Muscle of leg (tissue), 3 donors: ENCODE measurements at regions not wholly inside any gene's neighbourhood (a gene's known extent, or its start where the extent isn't known, plus 50 kb on each side); places are given as distances from the start of the nearest gene placed in this dataset.

Experiments used
- DNase-seq: peaks from one replicate; pipeline ENCODE4 v3.0.0; 2013
- H3K27ac ChIP-seq: one replicate; pipeline ENCODE4 v1.5.1; 2013; ENCODE audit warnings: mild to moderate bottlenecking, low read length, control low read depth
- H3K27me3 ChIP-seq: one replicate; pipeline ENCODE4 v1.6.1; 2013; ENCODE audit warnings: low read length; ENCODE audit not compliant: control insufficient read depth, insufficient read depth
- H3K36me3 ChIP-seq: one replicate; pipeline ENCODE4 v1.6.1; 2013; ENCODE audit warnings: low read length; ENCODE audit not compliant: control insufficient read depth, insufficient read depth
- H3K4me1 ChIP-seq: one replicate; pipeline ENCODE4 v1.6.1; 2013; ENCODE audit warnings: low read length; ENCODE audit not compliant: control insufficient read depth, insufficient read depth
- H3K4me3 ChIP-seq: one replicate; pipeline ENCODE4 v1.5.1; 2013; ENCODE audit warnings: low read length, control low read depth
- H3K9me3 ChIP-seq: replicated peaks from 2 replicates; pipeline ENCODE4 v1.6.1; 2013; ENCODE audit warnings: low read depth, low read length; ENCODE audit not compliant: control insufficient read depth
- WGBS: methylation state at CpG from one replicate; pipeline ENCODE4 v1.1.5; 2013; ENCODE audit warnings: missing lambda C conversion rate; ENCODE audit not compliant: insufficient coverage; 5-methylcytosine and 5-hydroxymethylcytosine counted together

DNA sequence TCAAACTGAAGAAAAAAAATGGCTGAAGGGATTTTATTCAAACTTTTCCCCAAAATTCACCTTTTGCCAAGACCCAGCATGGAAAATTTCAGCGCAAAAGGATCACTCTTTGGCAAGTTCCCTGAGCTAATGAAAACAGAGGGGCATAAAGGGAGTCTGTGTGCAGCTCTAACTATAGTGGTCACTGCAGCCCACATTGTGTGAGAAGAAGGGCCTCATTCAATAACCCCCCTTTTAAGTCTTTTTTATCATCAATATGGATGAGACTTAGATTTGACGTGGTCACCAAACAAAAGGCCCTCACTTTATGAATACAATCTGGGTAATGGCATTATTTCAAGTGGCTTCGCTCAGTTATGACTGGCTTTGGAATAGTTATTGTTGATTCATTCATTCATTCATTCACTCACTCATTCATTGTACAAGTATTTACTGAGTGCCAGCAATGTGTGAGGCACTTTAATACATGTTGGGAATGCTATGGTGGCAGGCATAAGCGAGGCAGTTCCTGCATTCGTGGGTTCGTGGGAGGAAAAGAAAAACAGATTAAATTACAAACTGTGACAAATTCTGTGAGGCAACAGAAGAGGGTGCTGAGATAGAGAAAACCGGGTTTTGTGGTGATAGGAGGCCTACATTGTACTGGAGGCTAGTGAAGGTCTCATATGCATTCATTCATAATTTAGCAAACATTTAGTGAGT, 145.7 kb upstream of the KLF4 start:
- Histone ChIP-seq H3K36me3 (no peaks in the 10 kb centered on the region), H3K27ac (no peak overlapping the region), H3K27me3 (no peaks in the 10 kb centered on the region), H3K9me3 (no peaks in the 10 kb centered on the region), H3K4me3 (no peak overlapping the region), H3K4me1 (peaks cover 53% of the 10 kb centered on the region)
- peak; percentile 61 for DNase-seq
- WGBS: 45% methylated on average over 3 of the region's 7 CpGs

DNA sequence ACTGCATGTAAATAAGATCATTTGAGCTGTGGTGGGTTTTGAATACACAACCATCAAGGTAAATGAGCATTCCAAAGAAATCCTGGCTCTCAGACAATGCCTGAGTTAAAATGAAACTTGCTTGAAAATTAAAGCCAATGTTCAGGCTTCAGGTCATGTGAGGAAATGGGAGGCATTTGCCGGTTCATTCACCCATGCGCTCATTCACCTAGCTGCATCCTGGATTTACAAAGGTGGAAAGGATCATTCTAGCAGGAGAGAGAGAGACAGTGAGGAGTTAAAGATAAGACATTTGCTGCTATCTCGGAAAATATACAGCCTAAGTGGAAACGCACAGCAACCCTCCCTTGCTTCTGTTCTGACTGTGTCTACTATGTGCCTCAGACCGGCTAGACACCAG, 143.8 kb upstream of the KLF4 start:
- Histone ChIP-seq H3K4me1 (peaks cover 42% of the 10 kb centered on the region), H3K27me3 (no peaks in the 10 kb centered on the region), H3K4me3 (no peak overlapping the region), H3K36me3 (no peaks in the 10 kb centered on the region), H3K9me3 (no peaks in the 10 kb centered on the region), H3K27ac (peak overlapping the region; percentile 25)
- no peak for DNase-seq
- WGBS: 66% methylated on average over 3 of the region's 5 CpGs

DNA sequence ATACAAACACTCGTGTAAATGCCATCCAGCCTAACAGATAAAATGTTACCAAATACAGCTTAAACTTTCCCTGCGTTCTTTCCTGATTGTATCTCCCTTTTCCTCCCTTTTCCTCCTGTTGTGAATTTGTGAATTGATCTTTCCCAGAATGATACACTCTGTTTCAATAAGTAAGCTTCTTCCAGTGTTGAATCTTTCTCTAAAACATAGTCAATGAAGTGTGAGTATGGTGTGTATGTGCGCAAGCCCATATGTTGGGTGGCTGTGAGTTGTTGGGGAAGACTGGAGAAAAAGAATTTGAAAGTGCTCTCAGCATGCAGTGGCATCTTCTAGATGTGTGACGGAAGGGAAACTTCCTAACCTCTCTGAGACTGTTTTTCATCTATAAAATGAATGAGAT, 143.1 kb upstream of the KLF4 start:
- Histone ChIP-seq H3K27me3 (no peaks in the 10 kb centered on the region), H3K36me3 (no peaks in the 10 kb centered on the region), H3K27ac (peak overlapping the region; percentile 94), H3K4me1 (peaks cover 46% of the 10 kb centered on the region), H3K4me3 (no peak overlapping the region), H3K9me3 (no peaks in the 10 kb centered on the region)
- no peak for DNase-seq
- no CpG with 5 or more reads among the region's 4 CpGs for WGBS

DNA sequence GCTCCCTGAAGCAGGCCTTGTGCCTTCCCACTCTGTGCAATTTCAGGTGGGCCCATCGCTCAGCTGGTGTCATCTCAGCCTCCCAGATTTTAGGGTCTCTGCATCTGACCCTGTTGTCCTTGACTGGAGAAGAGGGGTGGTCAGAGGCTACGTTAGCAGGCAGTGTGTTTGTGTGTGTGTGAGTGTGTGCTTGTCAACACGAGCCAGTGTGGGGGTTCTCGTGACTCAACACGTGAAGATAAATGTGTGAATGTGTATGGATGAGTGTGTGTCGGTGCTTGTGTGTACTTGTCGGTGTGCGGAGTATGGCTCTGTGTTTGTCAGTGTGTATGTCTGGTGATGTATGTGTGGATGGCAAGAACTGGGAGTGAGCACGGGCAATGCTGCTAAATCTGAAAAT, 142.6 kb upstream of the KLF4 start:
- H3K4me3 ChIP-seq: no peak overlapping the region
- no peaks in the 10 kb centered on the region for H3K27me3 ChIP-seq
- 51% methylated on average over 7 of the region's 9 CpGs for WGBS
- H3K9me3 ChIP-seq: no peaks in the 10 kb centered on the region
- no peaks in the 10 kb centered on the region for H3K36me3 ChIP-seq
- no peak for DNase-seq
- peaks cover 46% of the 10 kb centered on the region for H3K4me1 ChIP-seq
- H3K27ac ChIP-seq: peak overlapping the region; percentile 94

DNA sequence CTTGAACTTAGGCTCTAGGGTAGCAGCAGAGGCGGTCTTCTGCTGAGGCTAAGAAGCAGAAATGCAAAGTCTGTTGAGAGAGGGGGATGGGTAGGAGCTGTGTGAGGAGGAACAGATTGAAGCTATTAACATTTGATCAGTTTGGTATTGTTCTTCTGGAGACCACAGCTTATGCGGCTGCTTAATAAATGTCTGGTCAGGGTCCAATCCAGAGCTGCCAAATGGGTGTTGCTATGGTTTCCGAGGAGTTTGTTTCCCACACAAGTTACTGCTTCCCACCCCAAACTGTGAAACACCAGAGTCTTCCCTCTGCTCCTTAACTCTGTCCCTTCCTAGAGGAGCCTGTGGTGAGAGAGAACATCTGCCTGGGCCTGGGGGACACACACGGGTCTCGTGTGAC, 142.2 kb upstream of the KLF4 start:
- no peaks in the 10 kb centered on the region for H3K36me3 ChIP-seq
- WGBS: 15% methylated on average over 3 of the region's 5 CpGs
- peaks cover 42% of the 10 kb centered on the region for H3K4me1 ChIP-seq
- peak overlapping the region; percentile 94 for H3K27ac ChIP-seq
- no peaks in the 10 kb centered on the region for H3K27me3 ChIP-seq
- H3K9me3 ChIP-seq: no peaks in the 10 kb centered on the region
- DNase-seq: peak; percentile 99
- no peak overlapping the region for H3K4me3 ChIP-seq

DNA sequence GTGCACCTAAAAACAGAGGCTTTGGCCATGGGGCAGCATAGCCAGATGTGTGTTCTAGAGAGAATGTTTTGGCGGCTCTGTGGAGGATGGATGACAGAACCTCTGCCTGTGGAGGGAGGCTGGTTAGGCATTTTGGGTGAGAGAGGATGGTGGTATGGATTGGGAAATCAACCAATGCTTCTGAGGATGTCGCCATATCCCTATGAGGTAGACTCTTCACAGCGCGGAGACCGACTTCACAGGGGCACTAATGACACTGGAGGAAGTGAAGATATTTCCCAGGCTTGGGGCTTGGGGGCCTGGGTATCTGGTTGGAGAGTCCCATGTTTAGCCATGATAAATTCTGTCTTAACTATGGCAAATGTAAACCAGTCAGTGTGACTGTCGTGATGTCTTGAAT, 140.6 kb upstream of the KLF4 start:
- Histone ChIP-seq H3K4me3 (no peak overlapping the region), H3K27me3 (no peaks in the 10 kb centered on the region), H3K4me1 (peaks cover 33% of the 10 kb centered on the region), H3K36me3 (no peaks in the 10 kb centered on the region), H3K9me3 (no peaks in the 10 kb centered on the region), H3K27ac (no peak overlapping the region)
- WGBS: 100% methylated on average over 5 of the region's 6 CpGs
- no peak for DNase-seq

DNA sequence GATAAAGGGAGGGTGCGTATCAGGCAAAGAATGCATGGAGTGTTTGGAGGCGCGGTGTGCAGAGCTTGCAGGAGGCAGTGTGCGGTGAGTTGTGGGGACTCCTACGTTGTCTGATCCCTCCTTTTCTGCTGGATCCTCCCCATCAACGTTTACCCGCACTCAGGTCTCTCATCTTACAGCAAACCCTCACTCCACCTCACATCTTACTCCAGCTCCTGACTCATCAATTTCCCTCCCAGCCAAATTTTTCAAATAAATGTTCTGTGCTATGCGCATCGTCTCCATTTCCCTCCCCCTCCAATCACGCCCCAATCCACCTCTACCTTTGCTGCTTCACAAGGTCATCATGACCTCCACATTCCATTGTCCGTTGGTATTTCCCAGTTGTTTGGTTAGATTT, 138.9 kb upstream of the KLF4 start:
- no peak overlapping the region for H3K27ac ChIP-seq
- DNase-seq: no peak
- WGBS: 82% methylated on average over 7 of the region's 11 CpGs
- H3K4me3 ChIP-seq: no peak overlapping the region
- H3K9me3 ChIP-seq: no peaks in the 10 kb centered on the region
- H3K36me3 ChIP-seq: no peaks in the 10 kb centered on the region
- no peaks in the 10 kb centered on the region for H3K27me3 ChIP-seq
- H3K4me1 ChIP-seq: peaks cover 30% of the 10 kb centered on the region

DNA sequence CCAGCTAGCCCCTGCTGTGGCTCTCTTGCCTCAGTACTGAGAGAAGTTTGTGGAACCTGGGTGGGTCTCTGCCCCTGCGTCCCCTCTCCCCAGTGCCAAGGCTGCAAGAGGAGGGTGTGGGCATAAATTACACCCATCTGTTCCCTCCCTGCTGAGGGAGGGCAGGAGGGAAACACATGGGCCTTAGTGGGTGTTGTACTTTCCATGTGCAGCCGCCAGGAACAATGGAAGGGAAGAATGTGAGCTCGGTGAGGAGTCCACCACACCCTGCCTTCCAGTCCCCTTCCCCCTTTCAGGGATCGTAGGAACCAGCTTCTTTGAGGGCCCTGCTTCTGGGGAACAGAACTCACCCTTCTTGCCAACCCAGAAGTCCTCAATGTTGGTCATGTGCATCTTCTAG, 138.2 kb upstream of the KLF4 start:
- no peak overlapping the region for H3K4me3 ChIP-seq
- H3K36me3 ChIP-seq: no peaks in the 10 kb centered on the region
- H3K27ac ChIP-seq: no peak overlapping the region
- no peaks in the 10 kb centered on the region for H3K27me3 ChIP-seq
- DNase-seq: no peak
- WGBS: no CpG with 5 or more reads among the region's 4 CpGs
- no peaks in the 10 kb centered on the region for H3K9me3 ChIP-seq
- peaks cover 25% of the 10 kb centered on the region for H3K4me1 ChIP-seq

DNA sequence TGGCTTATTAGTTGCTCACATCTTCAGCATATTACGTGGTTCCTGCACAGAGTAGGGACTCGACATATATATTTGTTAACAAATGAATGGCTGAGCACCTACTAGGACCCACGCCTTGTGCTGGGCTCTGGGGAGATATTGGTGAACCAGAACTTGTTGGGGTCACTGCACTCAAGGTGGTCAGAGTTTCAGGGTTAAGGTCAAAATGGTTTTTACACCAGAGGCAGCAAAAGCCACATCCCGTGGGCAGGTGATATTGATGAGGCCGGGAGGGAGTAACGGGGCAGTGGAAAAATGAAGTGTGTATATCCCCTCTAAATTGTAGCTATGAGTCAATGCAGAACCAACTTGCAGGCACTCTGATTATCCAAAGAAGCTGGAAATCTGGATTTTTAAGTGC, 136.5 kb upstream of the KLF4 start:
- no peak for DNase-seq
- Histone ChIP-seq H3K4me3 (no peak overlapping the region), H3K4me1 (peaks cover 13% of the 10 kb centered on the region), H3K27me3 (no peaks in the 10 kb centered on the region), H3K9me3 (no peaks in the 10 kb centered on the region), H3K27ac (no peak overlapping the region), H3K36me3 (no peaks in the 10 kb centered on the region)
- WGBS: 77% methylated on average over 3 of the region's 6 CpGs

DNA sequence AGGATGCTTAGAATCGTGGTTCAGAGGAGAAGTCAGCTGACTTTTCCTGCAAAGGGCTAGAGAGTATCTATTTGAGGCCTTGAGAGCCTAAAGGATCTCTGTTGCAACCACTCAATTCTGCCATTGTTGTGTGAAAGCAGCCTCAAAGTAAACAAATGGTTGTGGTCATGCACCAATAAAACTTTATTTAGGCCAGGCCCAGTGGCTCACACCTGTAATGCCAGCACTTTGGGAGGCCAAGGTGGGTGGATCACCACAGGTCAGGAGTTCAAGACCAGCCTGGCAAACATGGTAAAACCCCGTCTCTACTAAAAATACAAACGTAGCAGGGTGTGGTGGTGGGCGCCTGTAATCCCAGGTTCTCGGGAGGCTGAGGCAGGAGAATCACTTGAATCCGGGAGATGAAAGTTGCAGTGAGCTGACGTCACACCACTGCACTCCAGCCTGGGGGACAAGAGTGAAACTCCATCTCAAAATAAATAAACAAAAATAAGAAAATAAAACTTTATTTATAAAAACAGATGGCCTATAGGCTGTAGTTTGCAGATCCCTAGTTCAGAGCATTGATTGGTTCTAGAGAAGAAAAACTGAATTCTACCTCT, 135.9 kb upstream of the KLF4 start:
- H3K27me3 ChIP-seq: no peaks in the 10 kb centered on the region
- no peaks in the 10 kb centered on the region for H3K36me3 ChIP-seq
- DNase-seq: no peak
- H3K27ac ChIP-seq: no peak overlapping the region
- 96% methylated on average over 3 of the region's 7 CpGs for WGBS
- no peaks in the 10 kb centered on the region for H3K9me3 ChIP-seq
- H3K4me1 ChIP-seq: peaks cover 16% of the 10 kb centered on the region
- H3K4me3 ChIP-seq: no peak overlapping the region
